ENCODE measurements at regions not wholly inside any gene's neighbourhood (a gene's known extent, or its start where the extent isn't known, plus 50 kb on each side); places are given as distances from the start of the nearest gene placed in this dataset.
A peak's percentile ranks its signal among the peaks of the same experiment; 100 is the strongest.
"Not testable (repeated sequence)": the region's sequence is repeated elsewhere in the genome, so short reads cannot be mapped to it uniquely, and the experiment has no call there.

DNA sequence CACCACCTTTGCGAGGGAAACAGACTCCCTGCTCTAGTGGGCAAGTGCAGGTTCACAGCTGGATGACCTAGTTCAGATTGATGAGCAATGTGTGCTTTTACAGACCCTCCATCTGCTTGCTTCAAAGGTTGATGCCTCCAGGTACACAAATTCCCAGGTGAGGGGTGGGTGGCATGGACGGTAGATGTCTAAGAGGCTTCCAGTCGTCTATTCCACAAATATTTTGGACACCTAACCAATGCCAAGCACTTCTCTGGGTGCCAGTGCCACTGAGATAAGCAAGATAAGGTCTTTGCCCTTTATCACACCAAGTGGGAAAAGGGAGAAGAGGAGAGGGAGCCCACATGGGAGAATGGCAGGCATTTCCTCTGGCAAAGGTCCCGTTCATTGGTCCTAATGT, 316.6 kb upstream of the CDH5 start:
- DNase-seq (ENCODE audit: low read depth), result no peak

- DNase-seq (ENCODE audit: low read depth), result no peak
These were observed 320.9 kb upstream of the CDH5 start for GRCh38 chr16:66045626-66046025.

DNA sequence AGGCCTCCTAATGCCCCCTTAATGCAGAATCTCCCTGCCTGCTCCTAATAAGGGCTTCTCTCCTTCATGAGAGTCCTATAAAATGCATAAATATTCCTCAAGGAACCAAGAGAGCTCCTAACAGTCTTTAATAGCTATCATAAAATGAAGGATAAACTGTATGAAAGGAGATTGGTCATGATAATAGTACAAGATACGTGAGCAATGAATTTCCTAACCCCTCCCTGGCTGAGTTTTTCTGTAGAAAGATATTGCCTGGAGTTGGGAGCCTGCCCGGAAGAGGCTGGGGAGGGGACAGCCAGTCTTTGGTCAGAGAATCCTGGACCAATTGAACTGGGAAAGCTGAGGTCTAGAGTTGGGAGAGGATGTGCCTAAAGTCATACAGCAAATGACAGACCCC, 321.9 kb upstream of the CDH5 start:
- DNase-seq (ENCODE audit: low read depth), result no peak

- DNase-seq (ENCODE audit: low read depth), result no peak
These were observed 322.4 kb upstream of the CDH5 start for GRCh38 chr16:66044089-66044488.

GRCh38 chr16:66043326-66043725, 323.2 kb upstream of the CDH5 start:
- no peak for DNase-seq (ENCODE audit: low read depth)

DNA sequence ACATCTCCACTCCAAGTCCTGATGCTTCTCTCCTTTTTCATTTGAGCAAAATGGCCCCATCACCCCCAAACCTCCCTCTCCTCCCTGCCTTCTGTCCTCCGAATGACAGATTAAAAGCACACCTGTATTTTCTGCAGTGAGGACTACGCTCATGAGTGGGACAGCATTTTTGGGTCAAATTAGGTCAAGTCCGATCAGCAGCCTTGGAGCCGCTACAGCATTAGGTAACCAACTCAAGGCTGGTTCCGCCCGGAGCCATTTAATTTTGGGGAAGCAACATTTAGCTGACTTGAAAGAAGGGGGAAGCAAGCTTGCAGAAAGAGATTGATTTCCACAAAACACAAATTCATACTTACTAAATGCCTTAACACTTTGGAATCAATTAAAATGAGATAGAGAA, 324.1 kb upstream of the CDH5 start:
- no peak for DNase-seq (ENCODE audit: low read depth)

- no peak for DNase-seq (ENCODE audit: low read depth)
These were observed 324.6 kb upstream of the CDH5 start for GRCh38 chr16:66041907-66042306.

DNA sequence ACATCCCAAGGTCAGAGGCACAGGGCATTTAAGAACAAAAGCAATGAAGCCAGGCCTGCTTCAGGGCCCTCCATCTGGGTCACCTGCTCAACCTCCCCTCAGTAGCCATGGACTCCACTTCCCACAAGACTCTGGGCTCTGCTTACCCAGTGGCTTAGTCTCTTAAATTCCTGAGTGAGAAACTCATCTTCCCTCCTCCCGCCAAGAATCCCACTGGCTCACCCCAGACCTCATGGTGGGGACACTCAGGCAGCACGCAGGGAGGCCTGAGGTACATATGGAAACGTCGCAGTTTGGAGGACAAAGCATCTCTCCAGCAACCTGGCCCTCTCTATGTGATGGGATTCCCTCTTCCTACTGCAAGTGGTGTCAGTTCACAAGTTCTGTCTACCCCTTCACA, 326.7 kb upstream of the CDH5 start:
- DNase-seq (ENCODE audit: low read depth), result no peak

DNA sequence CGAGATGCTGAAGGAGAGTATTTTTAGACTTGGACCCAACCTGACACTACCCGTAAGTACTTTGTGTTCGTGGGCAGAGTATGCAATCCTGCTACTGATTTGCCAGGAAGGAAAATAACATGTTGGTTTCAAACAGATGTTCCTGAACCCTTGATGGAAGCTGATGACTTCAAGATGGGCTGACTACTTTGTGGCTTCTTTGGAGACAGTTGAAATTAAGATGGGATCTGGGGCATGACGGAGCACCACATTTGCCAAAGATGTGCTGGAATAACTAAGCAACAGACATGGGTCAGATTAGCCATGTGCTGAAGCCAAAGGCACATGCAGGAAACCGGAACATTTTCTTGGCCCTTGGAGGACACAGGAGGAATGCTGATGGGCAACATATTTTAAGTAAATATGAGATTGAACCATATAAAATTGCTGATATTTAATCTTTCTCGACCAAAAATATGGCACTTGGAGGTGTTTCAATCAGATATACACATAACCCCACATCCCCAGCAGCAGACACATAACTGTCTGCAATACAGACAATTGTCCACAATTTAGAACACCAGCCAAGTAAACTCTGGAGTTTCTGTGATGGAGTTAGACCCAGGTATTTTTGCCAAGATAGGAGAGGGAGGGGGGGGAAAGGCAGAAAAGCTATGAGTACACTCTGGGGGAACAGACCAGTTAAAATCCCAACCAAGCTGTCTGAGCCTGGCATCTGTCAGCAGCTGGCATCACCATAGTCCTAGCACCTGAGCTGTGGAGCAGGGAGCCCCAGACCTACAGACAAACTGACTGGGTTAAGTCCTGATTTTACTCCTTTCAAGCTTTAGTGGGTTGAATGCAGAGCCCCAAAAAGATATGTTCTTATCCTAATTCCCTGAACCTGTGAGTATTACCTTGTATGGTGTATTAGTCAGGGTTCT, 329.4 kb upstream of the CDH5 start:
- peak; percentile 89 for DNase-seq (ENCODE audit: low read depth)

GRCh38 chr16:66036184-66036583, 330.3 kb upstream of the CDH5 start:
- no peak for DNase-seq (ENCODE audit: low read depth)

GRCh38 chr16:66035096-66035495, 331.4 kb upstream of the CDH5 start:
- no peak for DNase-seq (ENCODE audit: low read depth)

GRCh38 chr16:66032841-66033240, 333.6 kb upstream of the CDH5 start:
- no peak for DNase-seq (ENCODE audit: low read depth)

GRCh38 chr16:66030036-66030435, 336.5 kb upstream of the CDH5 start:
- DNase-seq (ENCODE audit: low read depth), result no peak

DNA sequence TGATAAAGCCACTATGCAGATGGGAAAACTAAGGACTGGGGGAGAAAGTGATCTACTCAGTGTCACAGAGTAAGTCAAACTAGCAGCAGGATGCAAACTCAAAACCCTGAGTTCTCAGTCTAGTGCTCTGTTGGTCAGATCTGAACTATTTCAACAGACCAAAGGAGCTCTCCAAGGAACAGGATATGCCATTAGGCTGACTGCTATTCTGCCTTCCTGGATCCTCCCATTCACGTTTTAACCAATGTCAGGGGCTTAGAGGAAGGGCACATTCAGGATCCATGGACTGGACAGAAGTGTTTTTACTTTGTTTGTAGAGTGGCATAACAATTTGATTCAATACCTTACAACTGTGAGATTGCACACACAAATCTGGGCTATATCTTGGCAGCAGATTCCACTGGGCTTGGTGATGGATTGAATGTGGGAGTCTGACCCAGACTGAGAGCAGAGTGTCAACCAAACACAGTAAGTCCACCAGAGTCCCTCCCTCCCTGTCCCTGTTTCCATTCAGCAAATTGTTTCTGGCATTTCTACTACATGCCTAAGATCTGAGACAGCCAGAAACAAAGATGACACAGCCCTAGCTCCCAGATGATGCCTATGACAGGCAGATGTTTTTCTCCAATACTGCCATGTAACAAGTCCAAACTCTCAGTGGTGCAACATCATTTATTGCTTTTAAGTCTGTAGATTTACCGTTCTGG, 337.8 kb upstream of the CDH5 start:
- DNase-seq (ENCODE audit: low read depth), result peak; percentile 88

DNA sequence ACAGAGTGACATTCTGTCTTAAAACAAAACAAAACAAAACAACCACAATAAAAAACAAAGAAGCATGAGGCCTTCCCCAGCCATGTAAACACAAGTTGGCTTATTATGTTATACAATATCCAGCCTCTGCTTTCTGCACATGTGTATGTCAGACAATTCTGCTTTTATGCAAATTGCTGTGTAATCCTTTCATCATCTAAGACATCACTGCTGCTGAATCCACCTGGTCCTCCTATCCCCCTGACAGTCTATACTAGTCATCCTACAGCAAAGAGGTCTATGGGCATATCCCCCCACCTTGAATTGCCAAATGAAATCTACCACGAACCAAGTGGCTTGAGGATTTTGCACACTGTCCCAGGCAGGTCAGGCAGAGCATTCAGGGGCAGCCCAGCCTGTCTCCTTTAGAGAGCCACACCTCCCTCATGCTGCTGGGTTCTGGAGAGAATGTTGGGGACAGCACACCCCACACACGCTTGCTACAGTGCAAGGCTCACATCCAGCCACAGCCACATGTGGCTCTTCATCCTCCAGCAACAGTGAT, 339.6 kb upstream of the CDH5 start:
- DNase-seq (ENCODE audit: low read depth), result no peak

DNA sequence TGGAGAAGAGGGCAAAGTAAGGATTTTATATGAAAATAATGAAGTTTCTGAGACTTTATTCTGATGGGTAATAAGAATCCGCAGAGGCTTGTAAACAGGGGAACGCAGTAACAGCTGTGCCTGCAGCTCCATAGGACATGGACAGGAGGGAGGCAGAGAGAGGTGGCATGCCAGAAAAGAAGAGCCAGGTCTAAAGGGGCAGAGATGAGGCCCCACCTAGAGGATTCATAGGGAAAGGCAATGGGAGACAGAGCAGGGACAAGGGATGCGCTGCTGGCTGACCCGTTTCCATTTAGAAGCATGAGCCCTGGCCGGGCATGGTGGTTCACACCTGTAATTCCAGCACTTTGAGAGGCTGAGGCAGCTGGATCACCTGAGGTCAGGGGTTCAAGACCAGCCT, 340.3 kb upstream of the CDH5 start:
- no peak for DNase-seq (ENCODE audit: low read depth)

GRCh38 chr16:66025751-66026150, 340.7 kb upstream of the CDH5 start:
- no peak for DNase-seq (ENCODE audit: low read depth)

GRCh38 chr16:66024567-66024966, 341.9 kb upstream of the CDH5 start:
- DNase-seq (ENCODE audit: low read depth), result not testable (repeated sequence)

- no peak for DNase-seq (ENCODE audit: low read depth)
These were observed 343.0 kb upstream of the CDH5 start for GRCh38 chr16:66023481-66023880.

GRCh38 chr16:66020642-66021041, 345.8 kb upstream of the CDH5 start:
- no peak for DNase-seq (ENCODE audit: low read depth)

- no peak for DNase-seq (ENCODE audit: low read depth)
These were observed 346.4 kb upstream of the CDH5 start for GRCh38 chr16:66020046-66020445.

DNA sequence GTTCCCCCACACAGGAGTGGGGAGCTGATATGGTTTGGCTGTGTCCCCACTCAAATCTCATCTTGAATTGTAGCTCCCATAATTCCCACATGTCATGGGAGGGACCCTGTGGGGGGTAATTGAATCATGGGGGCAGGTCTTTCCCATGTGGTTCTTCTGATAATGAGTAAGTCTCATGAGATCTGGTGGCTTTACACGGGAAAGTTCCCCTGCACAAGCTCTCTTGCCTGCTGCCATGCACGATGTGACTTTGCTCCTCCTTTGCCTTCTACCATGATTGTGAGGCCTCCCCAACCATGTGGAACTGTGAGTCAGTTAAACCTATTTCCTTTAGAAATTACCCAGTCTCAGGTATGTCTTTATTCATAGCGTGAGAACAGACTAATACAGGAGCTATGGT, 347.0 kb upstream of the CDH5 start:
- not testable (repeated sequence) for DNase-seq (ENCODE audit: low read depth)

GRCh38 chr16:66014221-66014620, 352.3 kb upstream of the CDH5 start:
- no peak for DNase-seq (ENCODE audit: low read depth)
